Neural crest cell (in vitro differentiated cells): ENCODE measurements at regions not wholly inside any gene's neighbourhood (a gene's known extent, or its start where the extent isn't known, plus 50 kb on each side); places are given as distances from the start of the nearest gene placed in this dataset.

ENCODE experiments used
- DNase-seq: peaks from one replicate; pipeline ENCODE4 v3.0.0; 2021; ENCODE audit warnings: low read depth, mixed read lengths, low spot score
- H3K27ac Mint-ChIP-seq: one replicate; pipeline ENCODE4 v1.8.0; 2021; ENCODE audit warnings: mild to moderate bottlenecking, mixed read lengths; ENCODE audit not compliant: unreplicated experiment
- H3K27me3 Mint-ChIP-seq: 2 replicates; pipeline ENCODE4 v1.8.0; 2021; ENCODE audit warnings: low read depth, mild to moderate bottlenecking, mixed read lengths
- H3K36me3 Mint-ChIP-seq: 2 replicates; pipeline ENCODE4 v1.8.0; 2021; ENCODE audit warnings: low read depth, mild to moderate bottlenecking, mixed read lengths
- H3K4me1 Mint-ChIP-seq: 2 replicates; pipeline ENCODE4 v1.8.0; 2021; ENCODE audit warnings: mixed read lengths
- H3K4me3 Mint-ChIP-seq: one replicate; pipeline ENCODE4 v1.8.0; 2021; ENCODE audit warnings: mild to moderate bottlenecking, mixed read lengths
- H3K9me3 Mint-ChIP-seq: 2 replicates; pipeline ENCODE4 v1.8.0; 2021; ENCODE audit warnings: mixed read lengths
- TF ChIP-seq, protein P1 (sequence below): fragments of 200-600 bp; sonication (generic); conservative IDR thresholded peaks from 2 replicates; pipeline ENCODE4 v1.5.0; 2021; ENCODE audit warnings: antibody characterized with exemption, mild to moderate bottlenecking

DNA sequence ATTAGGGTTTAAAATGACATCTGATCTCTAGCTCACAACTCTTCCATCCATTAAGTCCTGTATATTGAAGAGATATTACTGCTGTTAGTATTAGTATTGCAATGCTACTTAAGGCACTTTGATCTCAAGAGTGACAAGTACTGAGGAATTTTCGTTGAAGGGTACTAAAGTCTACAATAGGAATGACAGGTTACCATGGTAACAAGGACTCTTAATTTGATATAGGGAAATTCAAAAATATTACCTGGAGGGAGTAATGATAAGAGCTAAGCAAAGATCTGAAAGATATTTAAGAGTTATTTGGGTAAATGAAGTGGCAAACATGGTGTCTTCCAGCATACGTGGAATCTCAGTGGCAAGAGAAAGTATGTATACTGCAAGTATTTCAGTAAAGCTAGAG, 518.0 kb upstream of the SLC35B3 start:
- H3K4me1 Mint-ChIP-seq: no peaks in the 10 kb centered on the region
- H3K27ac Mint-ChIP-seq: no peak overlapping the region
- no peak for DNase-seq
- H3K27me3 Mint-ChIP-seq: no peaks in the 10 kb centered on the region
- H3K4me3 Mint-ChIP-seq: no peak overlapping the region
- TF ChIP-seq, protein P1, sequence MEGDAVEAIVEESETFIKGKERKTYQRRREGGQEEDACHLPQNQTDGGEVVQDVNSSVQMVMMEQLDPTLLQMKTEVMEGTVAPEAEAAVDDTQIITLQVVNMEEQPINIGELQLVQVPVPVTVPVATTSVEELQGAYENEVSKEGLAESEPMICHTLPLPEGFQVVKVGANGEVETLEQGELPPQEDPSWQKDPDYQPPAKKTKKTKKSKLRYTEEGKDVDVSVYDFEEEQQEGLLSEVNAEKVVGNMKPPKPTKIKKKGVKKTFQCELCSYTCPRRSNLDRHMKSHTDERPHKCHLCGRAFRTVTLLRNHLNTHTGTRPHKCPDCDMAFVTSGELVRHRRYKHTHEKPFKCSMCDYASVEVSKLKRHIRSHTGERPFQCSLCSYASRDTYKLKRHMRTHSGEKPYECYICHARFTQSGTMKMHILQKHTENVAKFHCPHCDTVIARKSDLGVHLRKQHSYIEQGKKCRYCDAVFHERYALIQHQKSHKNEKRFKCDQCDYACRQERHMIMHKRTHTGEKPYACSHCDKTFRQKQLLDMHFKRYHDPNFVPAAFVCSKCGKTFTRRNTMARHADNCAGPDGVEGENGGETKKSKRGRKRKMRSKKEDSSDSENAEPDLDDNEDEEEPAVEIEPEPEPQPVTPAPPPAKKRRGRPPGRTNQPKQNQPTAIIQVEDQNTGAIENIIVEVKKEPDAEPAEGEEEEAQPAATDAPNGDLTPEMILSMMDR: no peak
- H3K36me3 Mint-ChIP-seq: no peaks in the 10 kb centered on the region
- no peaks in the 10 kb centered on the region for H3K9me3 Mint-ChIP-seq

DNA sequence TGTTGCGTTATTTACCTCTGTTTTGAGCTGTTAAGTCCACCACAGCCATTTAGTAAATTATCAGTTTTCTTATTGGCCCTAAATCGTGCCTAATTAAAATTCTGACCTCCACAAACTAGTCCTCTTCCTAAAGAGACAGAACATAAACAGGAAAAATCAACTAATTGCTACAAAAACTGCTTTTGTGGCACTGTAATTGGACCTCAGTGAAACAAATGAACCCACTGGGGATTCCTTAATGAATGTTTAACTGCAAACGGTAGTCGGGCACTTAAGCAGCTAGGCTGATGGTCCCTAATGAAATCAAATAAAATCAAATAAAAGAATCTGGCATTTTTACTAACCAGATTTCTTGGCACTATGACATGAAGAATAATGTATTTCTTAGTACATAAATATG, 513.4 kb upstream of the SLC35B3 start:
- no peaks in the 10 kb centered on the region for H3K36me3 Mint-ChIP-seq
- TF ChIP-seq, protein P1: no peak
- no peak overlapping the region for H3K4me3 Mint-ChIP-seq
- no peak overlapping the region for H3K27ac Mint-ChIP-seq
- H3K27me3 Mint-ChIP-seq: no peaks in the 10 kb centered on the region
- H3K4me1 Mint-ChIP-seq: no peaks in the 10 kb centered on the region
- no peak for DNase-seq
- no peaks in the 10 kb centered on the region for H3K9me3 Mint-ChIP-seq

DNA sequence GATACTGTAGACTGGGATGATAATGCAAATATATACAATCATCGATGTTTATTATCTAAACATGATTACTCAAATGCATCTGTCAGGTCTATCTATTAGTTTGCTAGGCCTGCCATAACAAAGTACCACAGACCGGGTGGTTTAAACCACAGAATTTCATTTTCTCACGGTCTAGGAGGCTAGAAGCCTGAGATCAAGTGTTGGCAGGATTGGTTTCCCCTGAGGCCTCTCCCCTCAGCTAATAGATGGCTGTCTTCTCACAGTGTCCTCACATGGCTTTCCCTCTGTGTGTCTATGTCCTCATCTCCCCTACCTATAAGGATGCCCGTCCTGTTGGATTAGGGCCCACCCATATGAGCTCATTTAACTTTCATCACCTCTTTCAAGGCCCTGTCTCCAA, 512.6 kb upstream of the SLC35B3 start:
- TF ChIP-seq, protein P1: no peak
- no peaks in the 10 kb centered on the region for H3K4me1 Mint-ChIP-seq
- no peaks in the 10 kb centered on the region for H3K36me3 Mint-ChIP-seq
- DNase-seq: no peak
- no peaks in the 10 kb centered on the region for H3K27me3 Mint-ChIP-seq
- no peak overlapping the region for H3K4me3 Mint-ChIP-seq
- no peak overlapping the region for H3K27ac Mint-ChIP-seq
- no peaks in the 10 kb centered on the region for H3K9me3 Mint-ChIP-seq

DNA sequence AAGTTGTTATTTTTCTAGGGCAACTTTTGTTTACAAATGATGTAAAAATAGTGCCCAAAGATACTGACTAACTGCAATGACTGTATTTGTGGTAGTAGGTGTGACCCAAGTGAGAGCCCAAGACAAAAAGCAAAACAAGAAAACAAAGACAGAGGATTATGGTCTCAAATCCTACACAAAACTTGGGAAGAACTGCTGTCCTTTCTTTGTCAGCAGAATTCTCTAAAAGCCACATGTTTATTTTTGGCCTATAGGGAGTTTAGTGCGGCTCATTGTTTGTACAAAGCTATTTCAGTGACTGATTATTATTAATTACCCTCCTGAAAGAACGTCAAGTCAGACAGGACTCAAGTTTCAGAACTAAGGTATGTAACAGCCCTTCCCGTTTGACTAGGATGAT, 509.2 kb upstream of the SLC35B3 start:
- Mint-ChIP-seq H3K36me3 (no peaks in the 10 kb centered on the region), H3K4me3 (no peak overlapping the region), H3K4me1 (peaks cover 2% of the 10 kb centered on the region), H3K9me3 (no peaks in the 10 kb centered on the region), H3K27me3 (no peaks in the 10 kb centered on the region), H3K27ac (no peak overlapping the region)
- no peak for DNase-seq
- TF ChIP-seq, protein P1: no peak

DNA sequence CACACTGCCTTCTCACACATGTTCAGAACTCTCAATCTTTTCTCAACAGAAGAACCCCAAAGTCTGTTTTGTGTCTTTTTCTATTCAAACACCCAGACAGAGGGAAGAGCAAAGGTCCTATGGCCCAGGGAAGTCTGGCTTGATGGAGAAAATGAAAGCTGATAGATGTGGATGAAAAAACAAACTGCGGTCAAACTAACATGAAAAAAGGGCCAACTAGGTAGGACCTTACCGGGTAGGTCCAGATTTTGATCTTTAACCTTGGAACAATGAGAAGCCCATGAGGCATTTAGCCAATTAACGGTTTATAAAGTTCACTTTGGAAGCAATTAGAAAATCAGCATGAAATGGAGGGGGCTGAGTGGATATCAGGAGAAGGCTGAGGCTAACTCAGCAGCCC, 507.7 kb upstream of the SLC35B3 start:
- H3K27me3 Mint-ChIP-seq: no peaks in the 10 kb centered on the region
- peaks cover 4% of the 10 kb centered on the region for H3K4me1 Mint-ChIP-seq
- H3K9me3 Mint-ChIP-seq: no peaks in the 10 kb centered on the region
- no peak overlapping the region for H3K4me3 Mint-ChIP-seq
- DNase-seq: no peak
- TF ChIP-seq, protein P1: no peak
- no peaks in the 10 kb centered on the region for H3K36me3 Mint-ChIP-seq
- no peak overlapping the region for H3K27ac Mint-ChIP-seq

DNA sequence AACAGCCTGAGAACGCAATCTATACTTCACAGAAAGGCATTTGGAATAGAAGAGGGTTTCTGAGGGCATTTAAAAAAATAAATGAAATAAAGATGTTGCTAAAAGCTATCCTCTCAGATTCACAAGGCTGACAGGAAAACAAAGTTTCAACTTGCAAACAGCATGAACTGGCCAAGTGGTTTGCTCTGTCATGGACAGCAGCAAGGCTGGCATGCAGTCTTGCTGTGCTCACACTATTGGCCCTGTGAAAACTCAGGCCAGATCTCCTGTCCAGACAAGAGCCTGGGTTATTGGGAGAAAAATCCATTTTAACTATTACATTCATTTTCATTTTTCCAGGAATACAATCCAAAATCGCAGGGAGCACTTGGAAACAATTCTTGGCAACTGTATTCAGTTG, 506.2 kb upstream of the SLC35B3 start:
- peaks cover 1% of the 10 kb centered on the region for H3K9me3 Mint-ChIP-seq
- DNase-seq: no peak
- peaks cover 4% of the 10 kb centered on the region for H3K4me1 Mint-ChIP-seq
- no peaks in the 10 kb centered on the region for H3K36me3 Mint-ChIP-seq
- H3K4me3 Mint-ChIP-seq: no peak overlapping the region
- no peaks in the 10 kb centered on the region for H3K27me3 Mint-ChIP-seq
- TF ChIP-seq, protein P1: no peak
- H3K27ac Mint-ChIP-seq: peak overlapping the region; percentile 71
